ENCODE measurements at regions not wholly inside any gene's neighbourhood (a gene's known extent, or its start where the extent isn't known, plus 50 kb on each side); places are given as distances from the start of the nearest gene placed in this dataset.

DNA sequence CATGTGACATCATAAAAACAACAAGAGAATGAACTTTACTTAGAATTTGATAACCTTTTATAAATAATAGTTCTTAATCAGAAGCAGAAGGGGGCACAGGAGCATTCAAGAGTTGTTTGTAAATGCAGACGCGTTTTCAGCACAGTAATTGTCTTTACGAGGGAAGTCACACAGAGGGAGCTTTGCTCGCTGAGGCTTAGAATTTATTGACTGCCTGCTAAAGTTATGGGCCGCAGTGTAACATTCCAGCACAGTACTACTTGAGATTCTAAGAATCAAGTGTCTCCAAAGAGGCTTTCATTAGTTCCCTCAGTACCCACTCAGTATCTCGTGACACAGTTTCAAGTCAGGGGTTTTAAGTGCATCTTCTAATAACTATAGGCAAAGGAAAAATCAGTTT is 288.7 kb downstream of the NR2F2 start:
- Histone ChIP-seq H3K4me1 (ENCODE audit: low read length) (no peaks in the 10 kb centered on the region), H3K27ac (ENCODE audit: low read length) (no peak overlapping the region), H3K36me3 (replicated peaks; ENCODE audit: insufficient read depth, low read length) (no peaks in the 10 kb centered on the region), H2AFZ (ENCODE audit: low read length) (no peak overlapping the region), H3K27me3 (replicated peaks; ENCODE audit: insufficient read depth, low read length) (no peaks in the 10 kb centered on the region), H3F3A (ENCODE audit: insufficient read depth, low read length) (no peaks in the 10 kb centered on the region), H3K9me2 (replicated peaks; ENCODE audit: insufficient read depth, low read length) (no peaks in the 10 kb centered on the region), H3K4me3 (ENCODE audit: low read length) (no peak overlapping the region), H3K79me2 (ENCODE audit: low read length) (no peaks in the 10 kb centered on the region), H3K4me2 (ENCODE audit: low read depth, low read length) (no peak overlapping the region), H3K9me3 (replicated peaks; ENCODE audit: insufficient read depth, low read length) (no peaks in the 10 kb centered on the region), H4K20me1 (ENCODE audit: insufficient read depth, low read length) (no peaks in the 10 kb centered on the region), H3K9ac (ENCODE audit: low read length) (no peak overlapping the region)
- no peak for DNase-seq
- TF ChIP-seq EZH2phosphoT487 (IDR thresholded peaks at IDR 0.05; ENCODE audit: low read length) (no peak), EZH2 (optimal IDR thresholded peaks at IDR 0.05; ENCODE audit: low read depth, low read length) (no peak)
- TF ChIP-seq, protein P1, sequence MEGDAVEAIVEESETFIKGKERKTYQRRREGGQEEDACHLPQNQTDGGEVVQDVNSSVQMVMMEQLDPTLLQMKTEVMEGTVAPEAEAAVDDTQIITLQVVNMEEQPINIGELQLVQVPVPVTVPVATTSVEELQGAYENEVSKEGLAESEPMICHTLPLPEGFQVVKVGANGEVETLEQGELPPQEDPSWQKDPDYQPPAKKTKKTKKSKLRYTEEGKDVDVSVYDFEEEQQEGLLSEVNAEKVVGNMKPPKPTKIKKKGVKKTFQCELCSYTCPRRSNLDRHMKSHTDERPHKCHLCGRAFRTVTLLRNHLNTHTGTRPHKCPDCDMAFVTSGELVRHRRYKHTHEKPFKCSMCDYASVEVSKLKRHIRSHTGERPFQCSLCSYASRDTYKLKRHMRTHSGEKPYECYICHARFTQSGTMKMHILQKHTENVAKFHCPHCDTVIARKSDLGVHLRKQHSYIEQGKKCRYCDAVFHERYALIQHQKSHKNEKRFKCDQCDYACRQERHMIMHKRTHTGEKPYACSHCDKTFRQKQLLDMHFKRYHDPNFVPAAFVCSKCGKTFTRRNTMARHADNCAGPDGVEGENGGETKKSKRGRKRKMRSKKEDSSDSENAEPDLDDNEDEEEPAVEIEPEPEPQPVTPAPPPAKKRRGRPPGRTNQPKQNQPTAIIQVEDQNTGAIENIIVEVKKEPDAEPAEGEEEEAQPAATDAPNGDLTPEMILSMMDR (IDR thresholded peaks at IDR 0.05; ENCODE audit: low read length) = no peak

DNA sequence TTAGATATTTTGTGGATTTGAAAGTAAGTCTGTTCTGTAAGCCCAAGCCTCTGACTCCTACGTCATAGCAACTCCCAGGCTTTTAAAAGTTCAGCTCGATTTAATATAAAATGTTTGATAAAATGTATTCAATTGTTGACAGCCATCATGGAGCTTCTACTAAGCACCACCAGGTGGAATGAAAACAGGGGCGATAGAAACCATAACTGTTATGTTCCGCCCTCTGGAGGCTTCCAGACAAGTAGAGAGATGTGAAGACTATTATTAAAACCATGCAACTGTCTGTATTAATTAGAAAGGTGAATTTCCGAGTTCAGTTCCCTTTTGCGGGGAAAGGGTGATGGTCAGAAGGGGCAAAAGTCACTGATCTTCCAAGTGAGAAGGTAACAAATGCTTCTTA is 292.2 kb downstream of the NR2F2 start:
- no peaks in the 10 kb centered on the region for H3K9me2 ChIP-seq (replicated peaks; ENCODE audit: insufficient read depth, low read length)
- H3K27me3 ChIP-seq (replicated peaks; ENCODE audit: insufficient read depth, low read length) = no peaks in the 10 kb centered on the region
- H4K20me1 ChIP-seq (ENCODE audit: insufficient read depth, low read length) = no peaks in the 10 kb centered on the region
- no peaks in the 10 kb centered on the region for H3K79me2 ChIP-seq (ENCODE audit: low read length)
- no peak overlapping the region for H2AFZ ChIP-seq (ENCODE audit: low read length)
- DNase-seq = no peak
- TF ChIP-seq, protein P1 (IDR thresholded peaks at IDR 0.05; ENCODE audit: low read length) = no peak
- TF ChIP-seq EZH2phosphoT487 (IDR thresholded peaks at IDR 0.05; ENCODE audit: low read length) (no peak), EZH2 (optimal IDR thresholded peaks at IDR 0.05; ENCODE audit: low read depth, low read length) (no peak)
- no peaks in the 10 kb centered on the region for H3F3A ChIP-seq (ENCODE audit: insufficient read depth, low read length)
- no peak overlapping the region for H3K4me2 ChIP-seq (ENCODE audit: low read depth, low read length)
- no peaks in the 10 kb centered on the region for H3K9me3 ChIP-seq (replicated peaks; ENCODE audit: insufficient read depth, low read length)
- H3K4me1 ChIP-seq (ENCODE audit: low read length) = no peaks in the 10 kb centered on the region
- H3K9ac ChIP-seq (ENCODE audit: low read length) = no peak overlapping the region
- H3K4me3 ChIP-seq (ENCODE audit: low read length) = no peak overlapping the region
- no peak overlapping the region for H3K27ac ChIP-seq (ENCODE audit: low read length)
- no peaks in the 10 kb centered on the region for H3K36me3 ChIP-seq (replicated peaks; ENCODE audit: insufficient read depth, low read length)

DNA sequence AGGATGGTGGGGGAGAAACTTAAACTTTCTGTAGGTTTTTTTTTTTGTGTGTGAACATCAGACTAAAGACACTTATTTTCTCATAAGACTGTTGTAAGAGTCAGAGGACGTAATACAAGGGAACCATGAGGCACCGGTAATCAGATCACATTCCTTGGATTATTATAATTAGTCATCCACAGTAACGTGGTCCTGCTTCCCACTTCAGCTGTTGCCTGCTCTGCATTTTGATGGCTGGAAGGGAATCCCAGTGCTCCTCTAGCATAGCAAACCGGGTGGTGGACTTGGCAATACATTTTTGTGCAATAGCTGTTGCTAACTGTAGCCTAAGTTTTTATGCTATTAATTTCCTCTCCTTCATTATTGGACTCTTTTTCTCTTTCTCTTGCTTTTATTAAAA is 294.8 kb downstream of the NR2F2 start:
- TF ChIP-seq EZH2phosphoT487 (IDR thresholded peaks at IDR 0.05; ENCODE audit: low read length) (no peak), EZH2 (optimal IDR thresholded peaks at IDR 0.05; ENCODE audit: low read depth, low read length) (no peak)
- TF ChIP-seq, protein P1 (IDR thresholded peaks at IDR 0.05; ENCODE audit: low read length) = no peak
- Histone ChIP-seq H3K79me2 (ENCODE audit: low read length) (no peaks in the 10 kb centered on the region), H3K4me2 (ENCODE audit: low read depth, low read length) (no peak overlapping the region), H2AFZ (ENCODE audit: low read length) (no peak overlapping the region), H3K9me3 (replicated peaks; ENCODE audit: insufficient read depth, low read length) (no peaks in the 10 kb centered on the region), H3F3A (ENCODE audit: insufficient read depth, low read length) (no peaks in the 10 kb centered on the region), H3K4me1 (ENCODE audit: low read length) (no peaks in the 10 kb centered on the region), H4K20me1 (ENCODE audit: insufficient read depth, low read length) (no peaks in the 10 kb centered on the region), H3K9me2 (replicated peaks; ENCODE audit: insufficient read depth, low read length) (no peaks in the 10 kb centered on the region), H3K4me3 (ENCODE audit: low read length) (no peak overlapping the region), H3K27me3 (replicated peaks; ENCODE audit: insufficient read depth, low read length) (no peaks in the 10 kb centered on the region), H3K36me3 (replicated peaks; ENCODE audit: insufficient read depth, low read length) (no peaks in the 10 kb centered on the region), H3K9ac (ENCODE audit: low read length) (no peak overlapping the region), H3K27ac (ENCODE audit: low read length) (no peak overlapping the region)
- no peak for DNase-seq

All from MM.1S (cell line).